Left renal cortex interstitium (tissue), 4 donors: ENCODE measurements at regions not wholly inside any gene's neighbourhood (a gene's known extent, or its start where the extent isn't known, plus 50 kb on each side); places are given as distances from the start of the nearest gene placed in this dataset.

Experiments
- DNase-seq, 4 donors: peaks; one replicate each; pipeline ENCODE4 v3.0.0-alpha.2; 2013; ENCODE audit warnings: low read depth in 4 of 4, low spot score in 2 of 4, missing footprints in 1 of 4

- DNase-seq, result no peak
Measured at GRCh38 chr5:6909901-6910300, 196.7 kb downstream of the TENT4A start.

GRCh38 chr5:6910950-6911349 lies 197.7 kb downstream of the TENT4A start:
- no peak for DNase-seq

- DNase-seq, result no peak
Measured at GRCh38 chr5:6914347-6914746, 201.1 kb downstream of the TENT4A start.

DNA sequence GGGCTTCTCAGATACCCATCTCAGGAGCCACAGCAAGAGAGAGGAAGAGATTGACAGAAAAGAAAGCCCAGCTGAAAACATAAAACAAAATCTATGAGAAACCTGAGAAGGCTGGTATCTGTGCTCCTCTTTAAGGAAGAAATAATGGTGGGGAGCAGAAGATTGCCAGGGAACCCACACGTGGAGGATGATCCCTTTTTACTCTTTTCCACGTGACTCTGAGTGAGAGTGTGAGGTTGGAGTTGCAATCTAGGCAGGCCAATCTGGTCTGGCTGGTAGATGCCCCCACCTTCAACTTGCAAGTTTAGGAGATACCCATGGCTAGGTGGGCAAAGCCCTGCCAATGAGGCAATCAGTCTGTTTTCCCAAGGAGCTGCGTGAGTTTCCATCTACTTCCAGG lies 202.3 kb downstream of the TENT4A start:
- no peak for DNase-seq

GRCh38 chr5:6918255-6918654 lies 205.0 kb downstream of the TENT4A start:
- DNase-seq, result no peak

- no peak for DNase-seq
Measured at GRCh38 chr5:6920628-6921256, 207.5 kb downstream of the TENT4A start.

DNA sequence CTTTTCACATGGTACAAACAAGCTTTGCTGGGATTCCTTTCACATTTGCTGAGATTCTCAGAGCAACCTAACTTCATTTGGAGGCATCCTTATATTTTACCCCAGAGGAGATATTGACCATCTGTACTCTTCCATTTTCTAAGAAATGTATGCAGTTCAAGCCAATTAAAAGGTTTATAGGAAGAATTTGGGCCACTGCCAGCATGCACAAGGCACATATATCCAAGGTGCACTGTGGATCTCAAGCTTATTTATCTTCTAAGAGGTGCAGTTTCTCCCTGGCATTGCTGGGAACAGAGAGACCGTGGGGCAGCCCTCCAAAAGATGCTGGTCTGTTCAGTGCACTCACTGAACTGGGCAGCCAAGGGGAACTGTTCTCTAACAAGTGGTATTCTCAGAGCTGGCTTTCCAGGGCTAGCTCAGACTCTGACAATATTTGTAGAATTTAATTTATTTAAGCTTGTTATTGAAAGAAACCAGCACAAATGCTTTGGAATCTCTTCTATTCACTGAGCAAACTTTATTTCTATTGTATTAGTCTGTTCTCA lies 213.3 kb downstream of the TENT4A start:
- no peak for DNase-seq

- DNase-seq, result no peak
Measured at GRCh38 chr5:6936031-6936430, 222.8 kb downstream of the TENT4A start.

- no peak for DNase-seq
Measured at GRCh38 chr5:6937677-6938076, 224.4 kb downstream of the TENT4A start.

DNA sequence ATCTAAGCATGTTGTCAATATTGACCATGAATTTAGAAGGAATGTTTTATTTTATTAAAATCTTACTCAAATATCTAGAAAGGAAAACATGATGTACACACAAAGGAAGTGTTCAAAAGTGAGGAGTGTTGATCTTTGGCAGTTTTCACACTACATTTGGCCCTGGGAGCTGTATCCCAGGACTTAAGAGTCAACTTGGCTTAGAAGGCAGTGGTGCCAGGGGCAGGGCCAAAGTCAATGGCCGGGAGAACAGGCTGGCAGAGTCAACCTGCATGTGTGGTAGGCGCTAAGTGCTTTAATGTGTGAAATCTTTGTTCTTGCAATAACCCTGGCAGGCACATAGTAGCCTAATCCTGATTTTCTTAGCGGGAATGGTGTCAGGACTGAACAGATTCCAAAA lies 228.4 kb downstream of the TENT4A start:
- no peak for DNase-seq

- DNase-seq, result no peak
Measured at GRCh38 chr5:6943197-6944112, 230.2 kb downstream of the TENT4A start.

DNA sequence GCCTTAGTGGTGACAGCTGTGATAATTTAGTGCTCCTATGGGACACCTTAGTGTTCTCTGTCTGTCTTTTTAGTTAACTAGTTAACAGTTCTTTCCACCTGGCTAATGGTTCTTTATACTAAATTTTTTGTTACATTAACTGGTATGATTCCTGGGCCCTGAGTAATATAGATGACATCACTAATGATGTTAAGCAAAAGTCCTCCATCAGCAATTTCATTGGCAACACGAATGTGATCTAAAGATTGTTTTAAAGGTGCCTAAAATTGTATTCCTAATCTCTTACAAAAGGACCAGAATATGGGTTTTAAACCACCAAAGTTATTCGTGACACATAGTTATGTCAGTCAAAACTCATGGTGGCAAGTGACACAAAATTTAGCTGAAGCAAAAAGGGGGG lies 235.3 kb downstream of the TENT4A start:
- no peak for DNase-seq

DNA sequence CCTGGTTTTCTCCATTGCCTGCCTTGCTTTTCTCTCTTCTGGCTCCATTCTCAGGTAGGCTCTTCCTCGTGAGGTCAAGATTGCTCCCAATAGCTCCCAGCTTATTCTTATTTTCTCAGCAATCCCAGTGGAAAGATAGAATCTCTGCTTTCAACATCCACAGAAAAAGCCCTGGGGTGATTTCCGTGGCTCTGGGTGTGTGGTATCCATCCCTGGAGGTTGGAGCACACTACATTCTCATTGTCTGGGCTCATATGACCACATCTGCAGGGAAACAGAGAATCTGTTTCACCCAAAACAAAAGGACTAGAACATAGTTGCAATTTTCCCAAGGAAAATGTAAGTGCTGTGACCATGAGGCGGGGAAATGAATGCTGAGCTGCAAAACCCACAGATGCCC lies 236.0 kb downstream of the TENT4A start:
- no peak for DNase-seq

DNA sequence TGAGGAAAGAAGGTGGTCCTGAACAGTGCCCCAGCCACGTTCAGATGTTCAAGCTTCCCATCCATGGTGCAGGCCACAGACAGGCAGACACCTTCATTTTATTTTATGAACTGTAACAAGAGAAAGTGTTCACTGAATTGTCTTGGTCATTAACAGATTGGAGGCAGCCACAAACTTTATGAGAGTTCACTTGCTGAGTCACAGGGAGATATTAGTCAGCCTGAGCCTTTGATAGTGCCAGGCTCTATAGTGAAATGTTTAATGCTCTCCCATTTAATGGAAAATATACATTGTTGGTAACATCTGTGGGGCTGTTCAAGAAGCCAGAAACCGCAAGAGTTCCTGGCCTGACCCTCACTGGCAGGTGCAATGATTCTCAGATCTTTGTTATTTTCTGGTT lies 237.0 kb downstream of the TENT4A start:
- no peak for DNase-seq

- DNase-seq, result no peak
Measured at GRCh38 chr5:6950860-6951259, 237.6 kb downstream of the TENT4A start.

- no peak for DNase-seq
Measured at GRCh38 chr5:6961123-6961522, 247.9 kb downstream of the TENT4A start.

DNA sequence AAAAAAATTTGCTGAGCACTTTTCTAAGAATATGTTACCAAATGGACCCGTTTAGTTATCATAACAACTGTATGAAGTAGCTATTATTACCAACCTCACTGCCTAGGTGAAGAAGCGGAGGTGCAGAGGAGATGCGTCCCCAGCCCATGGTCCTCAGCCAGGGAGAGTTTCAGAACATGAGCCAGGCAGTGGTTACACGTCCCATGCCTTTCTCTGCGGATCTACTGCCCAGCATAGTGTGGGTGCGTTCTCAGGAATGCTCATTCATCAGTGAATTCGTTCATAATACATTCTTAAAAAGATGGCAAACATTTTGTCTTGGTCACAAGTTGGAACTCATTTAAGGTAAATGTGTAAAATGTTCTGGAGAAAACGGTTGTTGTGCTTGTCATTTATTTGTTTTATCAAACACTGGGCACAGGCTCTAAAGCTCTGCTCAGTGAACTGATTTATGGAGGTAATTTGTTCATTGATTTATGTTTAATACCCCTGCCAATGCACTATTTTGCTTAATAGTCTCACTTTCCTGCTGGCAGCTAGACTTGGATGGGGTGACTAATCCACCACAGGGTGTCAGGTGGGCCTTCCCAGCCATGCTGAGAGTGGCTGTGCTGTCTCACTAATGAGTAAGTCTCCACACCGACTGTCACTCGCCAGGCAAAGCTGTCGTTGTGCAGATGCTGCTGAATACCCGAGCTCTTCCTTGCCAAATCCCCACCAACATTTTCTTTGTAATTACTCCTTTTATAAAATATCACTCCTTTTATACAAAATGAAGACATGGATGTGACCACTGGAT lies 248.8 kb downstream of the TENT4A start:
- no peak for DNase-seq

GRCh38 chr5:6976971-6977370 lies 263.7 kb downstream of the TENT4A start:
- DNase-seq, result no peak

GRCh38 chr5:6979061-6979460 lies 265.8 kb downstream of the TENT4A start:
- DNase-seq, result no peak

DNA sequence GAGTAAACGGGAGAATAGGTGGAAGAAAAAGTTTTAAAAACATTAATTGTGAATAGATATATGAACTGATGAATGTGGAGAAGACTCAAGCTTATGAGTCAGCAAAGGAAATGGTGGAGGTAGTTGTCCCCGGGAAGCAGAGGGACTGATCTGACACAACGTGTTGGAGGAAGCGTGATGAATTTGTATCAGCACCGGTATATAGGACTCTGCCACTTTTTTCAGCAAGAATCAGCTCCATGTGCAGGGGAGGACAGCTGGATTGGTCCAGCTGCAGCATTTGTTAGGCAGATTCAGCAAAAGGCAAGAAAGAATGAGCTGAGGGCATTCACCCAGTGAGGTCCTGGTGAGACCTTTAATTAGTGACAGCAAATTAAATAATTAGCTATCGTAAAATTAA lies 276.0 kb downstream of the TENT4A start:
- no peak for DNase-seq

DNA sequence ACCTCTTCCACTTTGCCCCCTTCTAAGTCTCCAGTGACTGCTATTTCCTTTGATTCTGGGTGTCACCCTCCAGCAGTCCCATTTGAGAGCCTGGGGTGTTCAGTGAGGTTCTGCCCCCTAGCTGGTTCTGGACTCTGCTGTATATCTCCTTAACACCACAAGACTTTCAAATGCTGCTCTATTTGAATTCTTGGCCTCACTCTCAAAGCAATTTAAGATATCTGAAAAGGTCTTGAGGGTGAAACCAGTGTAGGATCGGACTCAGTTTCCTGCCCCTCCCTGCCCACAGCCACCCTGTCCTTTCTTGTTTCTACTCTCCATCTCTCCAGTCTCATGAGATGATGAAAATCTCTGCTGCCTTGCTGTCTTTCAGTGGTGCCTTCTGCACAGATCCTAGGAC lies 280.9 kb downstream of the TENT4A start:
- DNase-seq, result no peak
